H9 (cell line): ENCODE measurements at regions not wholly inside any gene's neighbourhood (a gene's known extent, or its start where the extent isn't known, plus 50 kb on each side); places are given as distances from the start of the nearest gene placed in this dataset.

Experiments used
- DNase-seq: peaks from one replicate; pipeline ENCODE4 v3.0.0-alpha.2; 2017
- H2AFZ ChIP-seq: one replicate; pipeline ENCODE4 v1.6.1; 2013; ENCODE audit warnings: mild to moderate bottlenecking, low read length, control low read depth, moderate library complexity
- H2AK5ac ChIP-seq: 2 replicates; pipeline ENCODE4 v1.6.1; 2013; ENCODE audit warnings: low read length, control low read depth, mixed read lengths; ENCODE audit not compliant: insufficient read length
- H2BK120ac ChIP-seq: one replicate; pipeline ENCODE4 v1.6.1; 2013; ENCODE audit warnings: low read depth, mild to moderate bottlenecking, low read length, control low read depth, inconsistent platforms; ENCODE audit not compliant: poor library complexity, severe bottlenecking
- H2BK12ac ChIP-seq: 2 replicates; pipeline ENCODE4 v1.6.1; 2013; ENCODE audit warnings: low read length, control low read depth, mixed read lengths, low read depth; ENCODE audit not compliant: insufficient read length
- H2BK15ac ChIP-seq: 2 replicates; pipeline ENCODE4 v1.6.1; 2013; ENCODE audit warnings: low read depth, low read length, control low read depth
- H2BK20ac ChIP-seq: one replicate; pipeline ENCODE4 v1.6.1; 2013; ENCODE audit warnings: low read depth, mild to moderate bottlenecking, low read length, control low read depth, inconsistent platforms; ENCODE audit not compliant: poor library complexity, severe bottlenecking
- H2BK5ac ChIP-seq: 2 replicates; pipeline ENCODE4 v1.6.1; 2013; ENCODE audit warnings: low read length, control low read depth, mixed read lengths; ENCODE audit not compliant: insufficient read length
- H3K14ac ChIP-seq: 2 replicates; pipeline ENCODE4 v1.6.1; 2013; ENCODE audit warnings: low read length, control low read depth; ENCODE audit not compliant: insufficient read depth
- H3K18ac ChIP-seq: 2 replicates; pipeline ENCODE4 v1.6.1; 2013; ENCODE audit warnings: low read depth, mild to moderate bottlenecking, mixed read lengths, low read length, control low read depth; ENCODE audit not compliant: insufficient read length
- H3K23ac ChIP-seq: 2 replicates; pipeline ENCODE4 v1.6.1; 2013; ENCODE audit warnings: low read length, control low read depth, mixed read lengths, low read depth; ENCODE audit not compliant: insufficient read length
- H3K23me2 ChIP-seq: 2 replicates; pipeline ENCODE4 v1.6.1; 2013; ENCODE audit warnings: low read depth, mild to moderate bottlenecking, mixed read lengths, low read length, control low read depth; ENCODE audit not compliant: insufficient read length, poor library complexity, severe bottlenecking
- H3K27ac ChIP-seq: 2 replicates; pipeline ENCODE4 v1.5.1; 2013; ENCODE audit warnings: low read length, control low read depth, mixed read lengths, low read depth; ENCODE audit not compliant: insufficient read length
- H3K27me3 ChIP-seq: 2 replicates; pipeline ENCODE4 v1.6.1; 2013; ENCODE audit warnings: low read length, control low read depth, inconsistent platforms; ENCODE audit not compliant: insufficient read depth
- H3K4ac ChIP-seq: 2 replicates; pipeline ENCODE4 v1.6.1; 2013; ENCODE audit warnings: low read depth, mild to moderate bottlenecking, control low read depth, inconsistent platforms, low read length, moderate library complexity
- H3K4me1 ChIP-seq: 2 replicates; pipeline ENCODE4 v1.6.1; 2013; ENCODE audit warnings: low read length, control low read depth, inconsistent platforms; ENCODE audit not compliant: insufficient read depth
- H3K4me2 ChIP-seq: 2 replicates; pipeline ENCODE4 v1.6.1; 2013; ENCODE audit warnings: low read length, control low read depth, mixed read lengths; ENCODE audit not compliant: insufficient read length, insufficient read depth
- H3K56ac ChIP-seq: 2 replicates; pipeline ENCODE4 v1.6.1; 2013; ENCODE audit warnings: low read depth, mild to moderate bottlenecking, mixed read lengths, low read length, control low read depth; ENCODE audit not compliant: insufficient read length
- H3K79me1 ChIP-seq: 2 replicates; pipeline ENCODE4 v1.6.1; 2013; ENCODE audit warnings: low read depth, mild to moderate bottlenecking, moderate library complexity, low read length, control low read depth, inconsistent platforms; ENCODE audit not compliant: insufficient read depth, poor library complexity, severe bottlenecking
- H3K79me2 ChIP-seq: 2 replicates; pipeline ENCODE4 v1.6.1; 2013; ENCODE audit warnings: low read length, control low read depth, inconsistent platforms; ENCODE audit not compliant: insufficient read depth
- H3K9ac ChIP-seq: 2 replicates; pipeline ENCODE4 v1.6.1; 2013; ENCODE audit warnings: low read length, control low read depth, mixed read lengths; ENCODE audit not compliant: insufficient read length; ENCODE audit errors: extremely low read depth
- H3K9me3 ChIP-seq: one replicate; pipeline ENCODE4 v1.6.1; 2013; ENCODE audit warnings: low read depth, low read length, inconsistent platforms; ENCODE audit not compliant: control insufficient read depth
- H3T11ph ChIP-seq: one replicate; pipeline ENCODE4 v1.6.1; 2013; ENCODE audit warnings: mild to moderate bottlenecking, low read length, control low read depth, inconsistent platforms
- H4K20me1 ChIP-seq: one replicate; pipeline ENCODE4 v1.6.1; 2013; ENCODE audit not compliant: control insufficient read depth, insufficient read length, insufficient read depth
- H4K5ac ChIP-seq: 2 replicates; pipeline ENCODE4 v1.6.1; 2013; ENCODE audit warnings: low read depth, mild to moderate bottlenecking, mixed read lengths, low read length, control low read depth; ENCODE audit not compliant: insufficient read length
- H4K8ac ChIP-seq: replicated peaks from 2 replicates; pipeline ENCODE4 v1.6.1; 2013; ENCODE audit warnings: low read length, control low read depth, mixed read lengths, low read depth; ENCODE audit not compliant: insufficient read length
- H4K91ac ChIP-seq: 2 replicates; pipeline ENCODE4 v1.6.1; 2013; ENCODE audit warnings: low read depth, mild to moderate bottlenecking, moderate library complexity, mixed read lengths, low read length, control low read depth; ENCODE audit not compliant: insufficient read length
- H3K27ac Mint-ChIP-seq, 3 experiments: 2 replicates in 2 of 3; 3 replicates in 1 of 3; pipeline ENCODE4 v1.8.0; 2020 to 2021; ENCODE audit warnings: mixed read lengths in 3 of 3, mild to moderate bottlenecking in 1 of 3, moderate library complexity in 1 of 3
- H3K27me3 Mint-ChIP-seq: 2 replicates; pipeline ENCODE4 v1.8.0; 2021; ENCODE audit warnings: low read depth, mild to moderate bottlenecking, moderate library complexity, mixed read lengths
- H3K36me3 Mint-ChIP-seq, 3 experiments: 2 replicates in 2 of 3; 3 replicates in 1 of 3; pipeline ENCODE4 v1.8.0; 2020 to 2021; ENCODE audit warnings: low read depth in 3 of 3, mixed read lengths in 3 of 3; ENCODE audit not compliant: insufficient read depth in 1 of 3
- H3K4me1 Mint-ChIP-seq, 2 experiments: 2 replicates each; pipeline ENCODE4 v1.8.0; 2020; ENCODE audit warnings: mixed read lengths in 2 of 2
- H3K4me3 Mint-ChIP-seq, 2 experiments: 2 replicates in 1 of 2; 3 replicates in 1 of 2; pipeline ENCODE4 v1.8.0; 2020 to 2021; ENCODE audit warnings: mild to moderate bottlenecking in 2 of 2, mixed read lengths in 2 of 2, moderate library complexity in 1 of 2
- H3K9me3 Mint-ChIP-seq, 2 experiments: 2 replicates in 1 of 2; 3 replicates in 1 of 2; pipeline ENCODE4 v1.8.0; 2020; ENCODE audit warnings: mild to moderate bottlenecking in 2 of 2, mixed read lengths in 2 of 2, moderate library complexity in 1 of 2
- CTCF ChIP-seq: fragments of 200-600 bp; sonication (generic); conservative IDR thresholded peaks from 3 replicates; pipeline ENCODE4 v1.8.0; 2021; ENCODE audit warnings: antibody characterized with exemption, mild to moderate bottlenecking
- WGBS: extraction: QIAGEN DNeasy Blood & Tissue Kit; methylation state at CpG from one replicate; pipeline ENCODE4 v1.1.7; 2013; ENCODE audit warnings: missing lambda C conversion rate, low lambda C conversion rate, mixed read lengths; ENCODE audit not compliant: insufficient read length; ENCODE audit errors: extremely low coverage; 5-methylcytosine and 5-hydroxymethylcytosine counted together

GRCh38 chr15:96209285-96209735 is 121.2 kb upstream of the NR2F2 start:
- Mint-ChIP-seq H3K27me3 (peaks cover 9% of the 10 kb centered on the region), H3K9me3 (peaks cover 13 to 19% of the 10 kb centered on the region in 2 experiments), H3K36me3 (peaks cover 0 to 7% (median 0%) of the 10 kb centered on the region in 3 experiments; a peak in 3 of 7 replicates), H3K4me3 (no peak overlapping the region), H3K27ac (peak overlapping the region in 1 of 3 experiments; percentile 57; a peak in 2 of 7 replicates), H3K4me1 (no peaks in the 10 kb centered on the region)
- DNase-seq, result no peak
- Histone ChIP-seq H3K9ac (no peak overlapping the region), H3K23me2 (no peaks in the 10 kb centered on the region), H3K18ac (no peak overlapping the region), H4K20me1 (no peaks in the 10 kb centered on the region), H3K23ac (no peak overlapping the region), H2AFZ (no peak overlapping the region), H4K8ac (no peak overlapping the region), H2AK5ac (no peak overlapping the region), H3K4me1 (no peaks in the 10 kb centered on the region), H3K56ac (no peak overlapping the region), H2BK20ac (no peak overlapping the region), H3K79me1 (no peaks in the 10 kb centered on the region), H2BK120ac (no peak overlapping the region), H3K4ac (no peak overlapping the region), H3T11ph (no peak overlapping the region), H4K5ac (no peak overlapping the region), H2BK15ac (no peak overlapping the region), H3K27ac (no peak overlapping the region), H2BK5ac (no peak overlapping the region), H3K14ac (no peak overlapping the region), H2BK12ac (no peak overlapping the region), H3K79me2 (no peaks in the 10 kb centered on the region), H3K27me3 (no peaks in the 10 kb centered on the region), H4K91ac (no peak overlapping the region), H3K4me2 (no peak overlapping the region), H3K9me3 (no peaks in the 10 kb centered on the region)
- no CpG with 5 or more reads among the region's 8 CpGs for WGBS
- no peak for TF ChIP-seq CTCF
